ENCODE measurements at regions not wholly inside any gene's neighbourhood (a gene's known extent, or its start where the extent isn't known, plus 50 kb on each side); places are given as distances from the start of the nearest gene placed in this dataset.

GRCh38 chr5:152953788-152954483, 536.5 kb upstream of the GRIA1 start:
- TF ChIP-seq CTCF (IDR thresholded peaks at IDR 0.05): no peak
- TF ChIP-seq EP300 (IDR thresholded peaks at IDR 0.05): no peak
